NCI-H187 treated with DMSO at 0.1 percent for 48 hours (cell line): ENCODE measurements at regions not wholly inside any gene's neighbourhood (a gene's known extent, or its start where the extent isn't known, plus 50 kb on each side); places are given as distances from the start of the nearest gene placed in this dataset.
"Not testable (repeated sequence)": the region's sequence is repeated elsewhere in the genome, so short reads cannot be mapped to it uniquely, and the experiment has no call there.

Experiments
- DNase-seq: peaks from one replicate; lab custom pipeline; 2025; lab: John Stamatoyannopoulos, UW

GRCh38 chr6:120358535-120358934 lies 975.7 kb downstream of the TBC1D32 start:
- not testable (repeated sequence) for DNase-seq

- no peak for DNase-seq
Measured at GRCh38 chr6:120357447-120357846, 976.8 kb downstream of the TBC1D32 start.

- DNase-seq: no peak
Measured at GRCh38 chr6:120355822-120356221, 978.5 kb downstream of the TBC1D32 start.

- DNase-seq: no peak
Measured at GRCh38 chr6:120354452-120355098, 979.7 kb downstream of the TBC1D32 start.

- DNase-seq: no peak
Measured at GRCh38 chr6:120352491-120352890, 981.8 kb downstream of the TBC1D32 start.

GRCh38 chr6:120348926-120349325 lies 985.4 kb downstream of the TBC1D32 start:
- no peak for DNase-seq

GRCh38 chr6:120328521-120328920 lies 979.0 kb upstream of the MAN1A1 start:
- no peak for DNase-seq

- no peak for DNase-seq
Measured at GRCh38 chr6:120320481-120321162, 971.1 kb upstream of the MAN1A1 start.

- no peak for DNase-seq
Measured at GRCh38 chr6:120304223-120304622, 954.7 kb upstream of the MAN1A1 start.

GRCh38 chr6:120303527-120303926 lies 954.0 kb upstream of the MAN1A1 start:
- no peak for DNase-seq

- no peak for DNase-seq
Measured at GRCh38 chr6:120302041-120302440, 952.5 kb upstream of the MAN1A1 start.

- no peak for DNase-seq
Measured at GRCh38 chr6:120290964-120291363, 941.4 kb upstream of the MAN1A1 start.

GRCh38 chr6:120282005-120282404 lies 932.4 kb upstream of the MAN1A1 start:
- DNase-seq: no peak

GRCh38 chr6:120279466-120280167 lies 930.1 kb upstream of the MAN1A1 start:
- no peak for DNase-seq

- no peak for DNase-seq
Measured at GRCh38 chr6:120278689-120279396, 929.3 kb upstream of the MAN1A1 start.

- no peak for DNase-seq
Measured at GRCh38 chr6:120274547-120274946, 925.0 kb upstream of the MAN1A1 start.

GRCh38 chr6:120273411-120273810 lies 923.9 kb upstream of the MAN1A1 start:
- no peak for DNase-seq

GRCh38 chr6:120272038-120272437 lies 922.5 kb upstream of the MAN1A1 start:
- DNase-seq: no peak

- DNase-seq: not testable (repeated sequence)
Measured at GRCh38 chr6:120268256-120268655, 918.7 kb upstream of the MAN1A1 start.

- no peak for DNase-seq
Measured at GRCh38 chr6:120262354-120262753, 912.8 kb upstream of the MAN1A1 start.

GRCh38 chr6:120260636-120261035 lies 911.1 kb upstream of the MAN1A1 start:
- no peak for DNase-seq

GRCh38 chr6:120254651-120255050 lies 905.1 kb upstream of the MAN1A1 start:
- DNase-seq: no peak

- no peak for DNase-seq
Measured at GRCh38 chr6:120248451-120248850, 898.9 kb upstream of the MAN1A1 start.
